Thyroid gland (tissue), 4 donors: ENCODE measurements at regions not wholly inside any gene's neighbourhood (a gene's known extent, or its start where the extent isn't known, plus 50 kb on each side); places are given as distances from the start of the nearest gene placed in this dataset.
"Not testable (repeated sequence)": the region's sequence is repeated elsewhere in the genome, so short reads cannot be mapped to it uniquely, and the experiment has no call there.

Source experiments
- DNase-seq, 2 donors: peaks; one replicate each; pipeline ENCODE4 v3.0.0-alpha.2; 2019
- H3K27ac ChIP-seq, 3 donors: fragments of 200-600 bp; sonication (generic); 1 replicate in 2 of 3; 2 replicates in 1 of 3; pipeline ENCODE4 v1.5.1; 2016 to 2019; ENCODE audit warnings: mild to moderate bottlenecking in 1 of 3, moderate library complexity in 1 of 3
- H3K27me3 ChIP-seq: fragments of 200-600 bp; sonication (generic); one replicate; pipeline ENCODE4 v1.5.1; 2019
- H3K36me3 ChIP-seq, 2 donors: fragments of 200-600 bp; sonication (generic); one replicate each; pipeline ENCODE4 v1.5.1; 2016 to 2019
- H3K4me1 ChIP-seq, 2 donors: fragments of 200-600 bp; sonication (generic); one replicate each; pipeline ENCODE4 v1.5.1; 2017 to 2019
- H3K4me3 ChIP-seq, 3 donors: fragments of 200-600 bp; sonication (generic); replicated peaks in 1 of 3; 1 replicate in 2 of 3; 2 replicates in 1 of 3; pipeline ENCODE4 v1.5.1; 2016; ENCODE audit warnings: mild to moderate bottlenecking in 1 of 3
- H3K9me3 ChIP-seq: fragments of 200-600 bp; sonication (generic); one replicate; pipeline ENCODE4 v1.5.1; 2017
- CTCF ChIP-seq, 6 experiments: fragments of 200-600 bp in 3 of 6; fragments of 450-650 bp in 3 of 6; sonication (generic) in 3 of 6; IDR thresholded peaks; one replicate each; pipeline ENCODE4 v1.5.1; 2016 to 2019; ENCODE audit warnings: antibody characterized with exemption in 6 of 6, mild to moderate bottlenecking in 2 of 6, inconsistent platforms in 1 of 6, moderate library complexity in 1 of 6
- POLR2A ChIP-seq, 2 donors: fragments of 450-650 bp; IDR thresholded peaks; one replicate each; pipeline ENCODE4 v1.6.1; 2017; ENCODE audit warnings: antibody characterized with exemption in 2 of 2, mild to moderate bottlenecking in 2 of 2, moderate library complexity in 1 of 2
- WGBS, 2 donors: methylation state at CpG; one replicate each; pipeline ENCODE4 v1.1.5; 2017; 5-methylcytosine and 5-hydroxymethylcytosine counted together
- intact Hi-C: fragments of 100-400 bp; cut with DNase I; formaldehyde crosslinking; loops from one replicate; pipeline ENCODE4 v1.15.1; 2023

- H3K27me3 ChIP-seq, result no peaks in the 10 kb centered on the region
- intact Hi-C loops, result no loop called here
- H3K27ac ChIP-seq, result peak overlapping the region; percentile 85 to 93 (median 92)
- H3K4me3 ChIP-seq, result no peak overlapping the region
- H3K9me3 ChIP-seq, result no peaks in the 10 kb centered on the region
- 80 to 81% methylated on average over 6 of the region's 6 CpGs for WGBS, 2 donors
- H3K36me3 ChIP-seq, result no peaks in the 10 kb centered on the region
- DNase-seq, result no peak
- TF ChIP-seq POLR2A (IDR thresholded peaks at IDR 0.05) (no peak), CTCF (IDR thresholded peaks at IDR 0.05) (no peak)
- peaks cover 59% of the 10 kb centered on the region in 2 donors for H3K4me1 ChIP-seq
Measured at GRCh38 chr20:53867741-53868351, 202.5 kb downstream of the BCAS1 start.

GRCh38 chr20:53866794-53867740 lies 203.3 kb downstream of the BCAS1 start:
- no peak for DNase-seq
- TF ChIP-seq POLR2A (IDR thresholded peaks at IDR 0.05), result peak in 1 of 2 donors; percentile 45
- no peak for TF ChIP-seq CTCF (IDR thresholded peaks at IDR 0.05)
- Histone ChIP-seq H3K4me1 (peaks cover 51 to 52% of the 10 kb centered on the region in 2 donors), H3K36me3 (no peaks in the 10 kb centered on the region), H3K9me3 (no peaks in the 10 kb centered on the region), H3K4me3 (no peak overlapping the region), H3K27me3 (no peaks in the 10 kb centered on the region), H3K27ac (peak overlapping the region; percentile 85 to 93 (median 92))
- intact Hi-C loops, result no loop called here
- 24 to 35% methylated on average over 11 of the region's 11 CpGs for WGBS, 2 donors

- intact Hi-C loops, result no loop called here
- TF ChIP-seq POLR2A (IDR thresholded peaks at IDR 0.05) (peak in 1 of 2 donors; percentile 17), CTCF (IDR thresholded peaks at IDR 0.05) (no peak)
- no peaks in the 10 kb centered on the region for H3K9me3 ChIP-seq
- peak; percentile 38 to 53 for DNase-seq
- 5 to 8% methylated on average over 7 of the region's 7 CpGs for WGBS, 2 donors
- H3K27ac ChIP-seq, result peak overlapping the region; percentile 85 to 93 (median 92)
- no peaks in the 10 kb centered on the region for H3K27me3 ChIP-seq
- no peaks in the 10 kb centered on the region for H3K36me3 ChIP-seq
- H3K4me1 ChIP-seq, result peaks cover 45 to 49% of the 10 kb centered on the region in 2 donors
- no peak overlapping the region for H3K4me3 ChIP-seq
Measured at GRCh38 chr20:53865901-53866793, 204.2 kb downstream of the BCAS1 start.

- H3K36me3 ChIP-seq, H3K9me3 ChIP-seq, H3K4me3 ChIP-seq, H3K27me3 ChIP-seq, intact Hi-C loops, DNase-seq: not testable (repeated sequence)
- WGBS, 2 donors, result 72 to 74% methylated on average over 13 of the region's 13 CpGs
- Histone ChIP-seq H3K27ac (peak overlapping the region; percentile 85 to 93 (median 92)), H3K4me1 (peaks cover 42 to 43% of the 10 kb centered on the region in 2 donors)
Measured at GRCh38 chr20:53864765-53865683, 205.4 kb downstream of the BCAS1 start.

- intact Hi-C loops, H3K36me3 ChIP-seq, DNase-seq, H3K27me3 ChIP-seq, H3K4me3 ChIP-seq, H3K9me3 ChIP-seq: not testable (repeated sequence)
- WGBS, 2 donors, result 46 to 54% methylated on average over 10 of the region's 10 CpGs
- peaks cover 33 to 45% of the 10 kb centered on the region in 2 donors for H3K4me1 ChIP-seq
- H3K27ac ChIP-seq, result peak overlapping the region; percentile 85 to 93 (median 92)
Measured at GRCh38 chr20:53863923-53864641, 206.3 kb downstream of the BCAS1 start.

GRCh38 chr20:53863535-53863922 lies 206.9 kb downstream of the BCAS1 start:
- DNase-seq, H3K9me3 ChIP-seq, H3K4me3 ChIP-seq, H3K27me3 ChIP-seq, intact Hi-C loops, H3K36me3 ChIP-seq: not testable (repeated sequence)
- H3K4me1 ChIP-seq, result peaks cover 33 to 45% of the 10 kb centered on the region in 2 donors
- WGBS, 2 donors, result 87 to 90% methylated on average over 3 of the region's 3 CpGs
- peak overlapping the region in 2 of 3 donors; percentile 92 to 93 for H3K27ac ChIP-seq

- H3K9me3 ChIP-seq, H3K27me3 ChIP-seq, intact Hi-C loops, H3K27ac ChIP-seq, H3K36me3 ChIP-seq, H3K4me3 ChIP-seq, DNase-seq: not testable (repeated sequence)
- H3K4me1 ChIP-seq, result peaks cover 32 to 44% of the 10 kb centered on the region in 2 donors
- 88 to 95% methylated on average over 5 of the region's 5 CpGs for WGBS, 2 donors
Measured at GRCh38 chr20:53863039-53863438, 207.4 kb downstream of the BCAS1 start.
